ENCODE measurements at regions not wholly inside any gene's neighbourhood (a gene's known extent, or its start where the extent isn't known, plus 50 kb on each side); places are given as distances from the start of the nearest gene placed in this dataset.

DNA sequence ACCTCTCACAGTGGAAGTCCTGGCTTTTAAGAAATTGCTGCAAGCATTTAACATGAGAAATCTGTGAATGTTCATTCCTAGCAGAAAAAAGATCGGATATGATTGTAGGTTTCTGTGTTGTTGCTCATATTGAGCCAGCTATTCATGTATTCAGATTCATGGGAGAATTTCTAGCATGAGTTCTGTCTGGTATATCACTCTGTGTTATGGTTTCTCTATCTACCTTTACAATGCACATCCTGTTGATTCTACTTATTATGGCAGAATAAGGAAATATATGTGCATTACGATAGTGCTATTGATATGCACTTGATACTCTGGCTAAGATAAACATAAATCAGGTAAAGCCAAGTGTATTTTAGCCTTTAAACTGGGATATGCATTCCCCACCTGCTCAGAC is 138.2 kb downstream of the KCNRG start:
- Histone ChIP-seq H3K36me3 (no peaks in the 10 kb centered on the region), H3K4me3 (no peak overlapping the region), H3K9me3 (no peaks in the 10 kb centered on the region), H3K27ac (no peak overlapping the region), H3K4me1 (ENCODE audit: insufficient read depth) (no peaks in the 10 kb centered on the region), H3K27me3 (no peaks in the 10 kb centered on the region)
- TF ChIP-seq, protein P1, sequence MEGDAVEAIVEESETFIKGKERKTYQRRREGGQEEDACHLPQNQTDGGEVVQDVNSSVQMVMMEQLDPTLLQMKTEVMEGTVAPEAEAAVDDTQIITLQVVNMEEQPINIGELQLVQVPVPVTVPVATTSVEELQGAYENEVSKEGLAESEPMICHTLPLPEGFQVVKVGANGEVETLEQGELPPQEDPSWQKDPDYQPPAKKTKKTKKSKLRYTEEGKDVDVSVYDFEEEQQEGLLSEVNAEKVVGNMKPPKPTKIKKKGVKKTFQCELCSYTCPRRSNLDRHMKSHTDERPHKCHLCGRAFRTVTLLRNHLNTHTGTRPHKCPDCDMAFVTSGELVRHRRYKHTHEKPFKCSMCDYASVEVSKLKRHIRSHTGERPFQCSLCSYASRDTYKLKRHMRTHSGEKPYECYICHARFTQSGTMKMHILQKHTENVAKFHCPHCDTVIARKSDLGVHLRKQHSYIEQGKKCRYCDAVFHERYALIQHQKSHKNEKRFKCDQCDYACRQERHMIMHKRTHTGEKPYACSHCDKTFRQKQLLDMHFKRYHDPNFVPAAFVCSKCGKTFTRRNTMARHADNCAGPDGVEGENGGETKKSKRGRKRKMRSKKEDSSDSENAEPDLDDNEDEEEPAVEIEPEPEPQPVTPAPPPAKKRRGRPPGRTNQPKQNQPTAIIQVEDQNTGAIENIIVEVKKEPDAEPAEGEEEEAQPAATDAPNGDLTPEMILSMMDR (IDR thresholded peaks at IDR 0.05): no peak
- TF ChIP-seq EP300 (IDR thresholded peaks at IDR 0.05) (no peak), POLR2A (IDR thresholded peaks at IDR 0.05) (no peak)
- 90 to 93% (median 93%) methylated on average over 2 of the region's 2 CpGs for WGBS, 3 donors
- intact Hi-C loops (cut with DNase I): no loop called here
- no peak for DNase-seq

DNA sequence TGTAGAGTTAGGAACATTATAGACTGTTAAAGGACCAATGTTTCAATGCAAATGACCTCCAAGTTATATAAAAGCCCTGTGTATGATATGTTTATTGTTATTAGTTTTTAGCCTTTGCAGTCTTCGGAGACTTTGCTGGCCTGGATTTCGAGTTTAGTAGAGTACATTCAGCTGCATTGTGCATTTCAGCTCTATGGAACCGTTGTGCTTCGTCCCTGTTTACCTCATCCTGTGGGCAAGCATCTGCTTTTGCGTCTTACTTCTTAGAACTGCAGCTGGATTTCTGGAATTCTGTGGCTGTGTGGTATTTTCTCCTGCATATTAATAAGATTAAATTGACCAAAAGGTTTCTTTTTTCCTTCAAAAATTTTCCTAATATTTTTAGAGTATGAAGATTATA is 138.6 kb downstream of the KCNRG start:
- H3K4me3 ChIP-seq: no peak overlapping the region

DNA sequence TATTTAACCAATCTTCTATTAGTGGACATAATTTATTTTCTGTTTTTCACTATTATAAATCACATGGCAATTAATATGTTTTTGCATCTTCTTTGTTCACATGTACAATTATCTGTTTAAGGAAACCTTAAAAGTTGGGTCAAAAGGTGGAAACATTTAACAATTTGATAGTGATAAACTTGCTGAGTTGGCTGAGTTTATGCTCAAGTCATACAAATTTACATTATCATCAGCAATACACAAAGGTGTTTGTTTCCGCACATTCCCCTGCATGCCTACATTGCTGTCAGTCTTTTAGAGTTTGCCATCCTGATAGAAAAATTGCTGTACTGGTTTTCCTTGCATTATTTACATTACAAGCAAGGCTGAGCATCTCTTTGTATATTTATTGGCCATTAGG is 139.5 kb downstream of the KCNRG start:
- H3K9me3 ChIP-seq: no peaks in the 10 kb centered on the region
- intact Hi-C loops (cut with DNase I): no loop called here
- H3K27me3 ChIP-seq: no peaks in the 10 kb centered on the region
- no peaks in the 10 kb centered on the region for H3K4me1 ChIP-seq (ENCODE audit: insufficient read depth)
- WGBS, 3 donors: 94 to 100% (median 100%) methylated on average over 1 of the region's 1 CpG
- no peaks in the 10 kb centered on the region for H3K36me3 ChIP-seq
- DNase-seq: no peak
- no peak overlapping the region for H3K4me3 ChIP-seq
- no peak overlapping the region for H3K27ac ChIP-seq
- TF ChIP-seq, protein P1 (IDR thresholded peaks at IDR 0.05): no peak
- TF ChIP-seq POLR2A (IDR thresholded peaks at IDR 0.05): no peak
- no peak for TF ChIP-seq EP300 (IDR thresholded peaks at IDR 0.05)

More for the DNA sequence above, 138.6 kb downstream of the KCNRG start:
- intact Hi-C loops (cut with DNase I): no loop called here
- TF ChIP-seq POLR2A (IDR thresholded peaks at IDR 0.05) (no peak), EP300 (IDR thresholded peaks at IDR 0.05) (no peak)
- TF ChIP-seq, protein P1 (IDR thresholded peaks at IDR 0.05): no peak
- no peaks in the 10 kb centered on the region for H3K9me3 ChIP-seq
- no peaks in the 10 kb centered on the region for H3K36me3 ChIP-seq
- H3K4me1 ChIP-seq (ENCODE audit: insufficient read depth): no peaks in the 10 kb centered on the region
- H3K27ac ChIP-seq: no peak overlapping the region
- no peak for DNase-seq
- WGBS, 3 donors: 77 to 82% (median 78%) methylated on average over 5 of the region's 5 CpGs
- H3K27me3 ChIP-seq: no peaks in the 10 kb centered on the region

DNA sequence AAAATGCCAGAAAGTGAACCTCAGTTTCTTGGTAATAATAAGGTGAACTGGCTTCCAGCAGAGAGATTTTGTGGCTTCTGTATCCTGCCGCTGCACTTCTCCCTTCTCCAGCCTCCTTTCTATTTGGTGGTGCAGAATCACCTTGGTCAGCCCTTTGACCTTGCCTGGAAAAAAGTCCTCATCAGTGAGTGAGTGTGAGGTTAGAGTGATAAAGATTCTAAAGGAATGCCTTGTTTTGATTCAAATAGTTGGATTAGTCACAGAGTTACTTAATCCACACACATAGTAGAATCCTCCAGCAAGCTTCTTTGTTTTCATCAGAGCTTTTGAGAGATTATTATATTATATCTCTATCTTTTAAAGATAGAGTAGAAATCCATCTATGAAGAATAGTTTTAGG is 140.9 kb downstream of the KCNRG start:
- TF ChIP-seq POLR2A (IDR thresholded peaks at IDR 0.05) (no peak), EP300 (IDR thresholded peaks at IDR 0.05) (no peak)
- TF ChIP-seq, protein P1 (IDR thresholded peaks at IDR 0.05): no peak
- H3K4me3 ChIP-seq: no peak overlapping the region
- no peaks in the 10 kb centered on the region for H3K4me1 ChIP-seq (ENCODE audit: insufficient read depth)
- H3K9me3 ChIP-seq: no peaks in the 10 kb centered on the region
- H3K27ac ChIP-seq: no peak overlapping the region
- intact Hi-C loops (cut with DNase I): no loop called here
- WGBS, 3 donors: 83 to 91% (median 89%) methylated on average over 1 of the region's 1 CpG
- no peaks in the 10 kb centered on the region for H3K27me3 ChIP-seq
- no peaks in the 10 kb centered on the region for H3K36me3 ChIP-seq
- DNase-seq: no peak

Measured in ovary (tissue), 7 donors.